ENCODE measurements at regions not wholly inside any gene's neighbourhood (a gene's known extent, or its start where the extent isn't known, plus 50 kb on each side); places are given as distances from the start of the nearest gene placed in this dataset.

- DNase-seq (ENCODE audit: low read depth in 1 of 2, low spot score in 1 of 2) = no peak
Observed at GRCh38 chr1:55483523-55483922, 268.4 kb upstream of the USP24 start.

- DNase-seq (ENCODE audit: low read depth in 1 of 2, low spot score in 1 of 2) = no peak
Observed at GRCh38 chr1:55481634-55482033, 266.5 kb upstream of the USP24 start.

- no peak for DNase-seq (ENCODE audit: low read depth in 1 of 2, low spot score in 1 of 2)
Observed at GRCh38 chr1:55480029-55480795, 265.0 kb upstream of the USP24 start.

DNA sequence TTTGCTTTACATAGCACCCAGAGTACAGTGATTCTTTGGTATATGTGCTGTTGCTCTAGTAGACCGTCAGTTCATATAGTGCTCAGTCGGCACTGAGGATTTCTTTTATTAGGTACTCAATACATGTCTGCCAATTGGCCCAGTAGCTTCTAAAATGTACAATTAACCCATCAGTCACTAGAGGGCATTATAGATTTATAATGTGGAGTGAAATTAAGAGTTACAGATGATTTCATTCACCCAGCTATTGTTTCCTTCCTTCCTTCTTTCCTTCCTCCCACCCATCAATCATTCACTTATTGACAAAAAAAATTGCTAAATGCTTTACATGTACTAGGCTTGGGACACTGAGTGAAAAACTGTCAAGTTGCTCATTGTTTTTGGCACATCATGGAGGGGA lies 263.6 kb upstream of the USP24 start:
- no peak for DNase-seq (ENCODE audit: low read depth in 1 of 2, low spot score in 1 of 2)

DNA sequence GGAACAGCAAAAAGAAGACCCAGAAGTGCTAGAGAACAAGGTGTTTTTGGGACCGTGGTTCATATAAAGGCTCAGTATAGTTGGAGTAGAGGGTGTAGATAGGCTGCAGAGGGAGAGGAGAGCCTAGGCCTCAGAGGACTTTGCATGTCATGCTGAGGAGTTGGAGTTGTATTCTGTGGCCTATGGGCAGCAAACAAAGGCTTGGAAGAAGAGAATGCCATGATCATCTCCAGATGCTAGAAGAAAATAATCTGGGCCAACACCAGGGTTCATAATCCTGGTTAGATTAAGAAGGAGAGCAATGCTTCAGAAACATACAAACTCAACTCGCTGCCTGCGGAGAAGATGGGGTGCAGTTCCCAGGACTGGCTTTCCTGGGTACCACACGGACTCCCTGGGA lies 262.8 kb upstream of the USP24 start:
- DNase-seq (ENCODE audit: low read depth in 1 of 2, low spot score in 1 of 2) = no peak

DNA sequence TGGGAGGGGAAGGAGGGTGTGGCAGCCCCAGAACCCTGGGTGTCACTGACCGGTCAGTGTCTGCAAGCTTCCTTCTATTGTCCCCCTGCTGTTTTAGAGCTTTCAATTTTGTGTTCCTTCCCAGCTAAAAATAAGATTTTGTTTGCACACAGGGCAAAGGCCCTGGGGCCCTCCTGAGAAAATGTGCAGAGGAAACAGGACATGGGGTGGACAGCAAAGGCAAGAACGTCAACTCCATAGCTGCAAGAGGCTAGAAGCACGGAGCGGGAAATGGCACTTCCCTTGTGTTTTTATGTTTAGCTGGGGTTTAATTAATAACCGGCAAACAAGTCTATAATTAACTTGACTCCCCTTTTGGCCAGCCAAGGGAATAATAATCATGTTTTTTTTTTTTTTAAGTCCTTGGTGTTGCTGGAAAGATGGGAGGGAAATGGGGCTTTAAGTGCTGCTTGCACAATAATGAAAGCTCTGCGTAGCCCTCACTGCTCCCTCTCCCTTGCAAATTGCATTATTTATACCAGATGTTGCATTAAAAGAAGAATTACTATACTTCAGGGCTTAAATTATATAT lies 261.4 kb upstream of the USP24 start:
- no peak for DNase-seq (ENCODE audit: low read depth in 1 of 2, low spot score in 1 of 2)

GRCh38 chr1:55474168-55474786 lies 259.1 kb upstream of the USP24 start:
- no peak for DNase-seq (ENCODE audit: low read depth in 1 of 2, low spot score in 1 of 2)

DNA sequence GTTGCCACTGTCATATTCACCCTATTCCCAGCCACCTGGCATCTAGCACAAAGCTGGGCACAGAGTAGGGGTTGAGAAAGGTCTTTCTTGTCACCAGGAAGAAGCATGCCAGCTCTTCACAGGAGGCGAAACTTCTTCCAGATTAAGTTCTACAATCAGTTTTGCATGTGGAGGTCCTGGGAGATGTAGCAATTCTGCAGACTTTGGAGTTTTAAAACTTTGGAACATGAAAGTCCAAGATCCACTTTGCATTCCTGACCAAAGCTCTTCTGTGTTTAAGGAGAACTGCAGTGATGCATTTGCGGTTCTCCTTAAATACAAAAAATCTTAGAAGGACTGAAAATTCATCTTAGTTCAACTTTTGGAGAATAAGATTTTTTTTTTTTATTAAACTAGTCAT lies 258.5 kb upstream of the USP24 start:
- DNase-seq (ENCODE audit: low read depth in 1 of 2, low spot score in 1 of 2) = no peak

GRCh38 chr1:55472784-55473183 lies 257.6 kb upstream of the USP24 start:
- DNase-seq (ENCODE audit: low read depth in 1 of 2, low spot score in 1 of 2) = no peak

- DNase-seq (ENCODE audit: low read depth in 1 of 2, low spot score in 1 of 2) = no peak
Observed at GRCh38 chr1:55472115-55472514, 257.0 kb upstream of the USP24 start.

GRCh38 chr1:55468142-55468795 lies 253.1 kb upstream of the USP24 start:
- no peak for DNase-seq (ENCODE audit: low read depth in 1 of 2, low spot score in 1 of 2)

DNA sequence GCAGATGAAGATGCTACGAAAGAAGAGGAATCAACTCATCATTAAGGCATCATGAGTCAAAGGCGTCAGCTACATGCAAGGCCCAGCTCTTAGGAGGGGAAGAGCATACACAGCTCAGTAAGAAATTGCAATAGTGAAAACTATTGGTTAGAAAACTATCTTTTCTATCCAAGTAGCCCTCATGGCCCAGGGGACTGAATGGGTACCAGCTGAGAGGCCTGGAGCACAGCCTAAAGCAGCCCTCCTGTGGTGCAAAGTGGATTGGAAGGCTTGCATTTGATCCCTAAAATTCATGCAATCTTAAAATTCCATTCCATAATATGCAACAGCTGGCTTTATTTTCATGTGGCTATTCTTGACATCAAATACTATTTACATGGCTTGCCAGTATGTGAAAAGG lies 251.8 kb upstream of the USP24 start:
- DNase-seq (ENCODE audit: low read depth in 1 of 2, low spot score in 1 of 2) = no peak

- DNase-seq (ENCODE audit: low read depth in 1 of 2, low spot score in 1 of 2) = no peak
Observed at GRCh38 chr1:55466373-55466772, 251.2 kb upstream of the USP24 start.

GRCh38 chr1:55464550-55464949 lies 249.4 kb upstream of the USP24 start:
- DNase-seq (ENCODE audit: low read depth in 1 of 2, low spot score in 1 of 2) = no peak

GRCh38 chr1:55463814-55464475 lies 248.8 kb upstream of the USP24 start:
- DNase-seq (ENCODE audit: low read depth in 1 of 2, low spot score in 1 of 2) = no peak

DNA sequence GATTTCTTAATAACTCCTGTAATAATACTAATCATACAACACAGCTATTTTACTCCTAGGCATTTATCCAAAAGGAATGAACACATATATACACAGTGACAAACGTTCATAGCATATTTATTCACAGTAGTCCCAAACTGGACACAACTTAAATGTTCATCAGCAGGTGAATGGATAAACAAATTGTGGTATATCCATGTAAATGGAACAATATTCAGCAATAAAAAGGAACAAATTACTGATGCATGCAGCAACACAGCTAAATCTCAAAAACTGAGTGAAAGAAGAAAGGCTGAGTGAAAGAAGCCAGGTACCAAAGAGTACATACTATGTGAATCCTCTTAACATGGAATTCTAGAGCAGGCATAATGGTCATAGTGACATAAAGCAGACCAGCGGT lies 242.7 kb upstream of the USP24 start:
- DNase-seq (ENCODE audit: low read depth in 1 of 2, low spot score in 1 of 2) = no peak

DNA sequence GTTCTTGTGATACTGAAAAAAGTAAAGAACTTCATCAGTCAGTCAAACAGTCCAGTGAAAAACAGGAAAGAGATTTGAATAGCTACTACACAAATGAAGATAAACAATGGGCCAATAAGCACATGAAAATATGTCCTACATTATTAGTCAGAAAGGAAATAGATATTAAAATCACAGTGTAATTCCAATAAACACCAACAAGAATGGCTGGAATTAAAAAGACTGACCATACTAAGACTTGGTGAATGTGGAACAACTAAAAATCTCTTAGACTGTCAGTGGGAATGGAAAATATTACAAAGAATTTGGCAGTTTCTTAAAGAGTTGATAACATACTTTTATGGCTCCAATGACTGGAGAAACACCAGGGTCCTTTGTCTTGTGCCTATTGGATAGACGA lies 241.8 kb upstream of the USP24 start:
- no peak for DNase-seq (ENCODE audit: low read depth in 1 of 2, low spot score in 1 of 2)

DNA sequence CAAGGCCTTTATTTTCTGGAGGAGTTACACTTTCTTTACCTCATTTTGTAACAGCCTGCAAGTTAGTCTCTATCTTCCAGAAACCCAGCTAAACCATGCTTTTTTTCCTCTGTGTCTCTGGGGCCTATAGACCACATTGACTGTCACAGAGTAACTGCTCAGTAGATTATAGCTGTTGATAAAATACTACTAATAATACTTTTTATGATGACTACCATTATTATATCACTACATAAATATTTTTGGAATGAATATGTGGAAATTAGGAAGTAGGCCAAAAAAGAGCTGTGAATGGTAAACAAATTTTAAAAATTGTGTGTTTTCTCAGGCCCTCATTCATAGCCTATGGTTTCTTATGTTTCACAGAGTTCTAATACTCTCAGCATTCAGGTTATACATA lies 233.1 kb upstream of the USP24 start:
- no peak for DNase-seq (ENCODE audit: low read depth in 1 of 2, low spot score in 1 of 2)

DNA sequence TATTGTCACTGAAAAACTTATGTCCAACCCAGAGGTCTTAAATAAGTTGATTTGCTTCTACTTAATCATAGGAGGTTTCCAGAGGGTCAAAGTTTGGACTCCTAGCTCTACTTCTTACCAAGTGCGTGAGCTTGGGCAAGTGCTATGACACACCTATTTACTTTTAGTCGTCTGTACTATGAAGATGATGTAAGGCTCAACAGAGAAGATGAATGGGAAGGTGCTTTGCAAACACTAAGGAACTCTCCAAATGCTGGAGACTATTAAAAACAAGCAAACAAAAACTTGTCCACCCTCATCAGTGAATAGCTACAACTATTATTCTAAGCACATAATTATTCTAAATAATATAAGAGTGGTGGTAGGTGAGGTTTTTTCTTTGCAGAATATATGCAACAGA lies 232.3 kb upstream of the USP24 start:
- DNase-seq (ENCODE audit: low read depth in 1 of 2, low spot score in 1 of 2) = no peak

DNA sequence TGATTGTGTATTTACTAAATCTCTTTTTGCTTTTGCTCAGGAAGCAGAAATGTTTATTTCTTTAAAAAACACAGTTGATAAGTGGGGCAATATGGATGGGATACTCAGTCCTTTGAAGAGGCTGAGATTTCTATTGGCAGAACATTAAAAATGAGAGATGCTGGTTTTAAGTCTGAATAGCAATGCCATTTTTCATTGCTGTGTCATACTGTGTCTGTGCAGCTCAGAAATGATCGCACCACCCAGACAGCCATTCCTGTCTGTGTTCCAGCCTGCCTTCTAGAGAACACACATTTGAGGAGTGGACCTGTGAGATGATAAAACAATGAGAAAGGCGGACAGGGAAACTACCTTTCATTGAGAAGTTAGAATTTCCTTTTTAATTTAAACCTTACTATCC lies 231.2 kb upstream of the USP24 start:
- no peak for DNase-seq (ENCODE audit: low read depth in 1 of 2, low spot score in 1 of 2)

DNA sequence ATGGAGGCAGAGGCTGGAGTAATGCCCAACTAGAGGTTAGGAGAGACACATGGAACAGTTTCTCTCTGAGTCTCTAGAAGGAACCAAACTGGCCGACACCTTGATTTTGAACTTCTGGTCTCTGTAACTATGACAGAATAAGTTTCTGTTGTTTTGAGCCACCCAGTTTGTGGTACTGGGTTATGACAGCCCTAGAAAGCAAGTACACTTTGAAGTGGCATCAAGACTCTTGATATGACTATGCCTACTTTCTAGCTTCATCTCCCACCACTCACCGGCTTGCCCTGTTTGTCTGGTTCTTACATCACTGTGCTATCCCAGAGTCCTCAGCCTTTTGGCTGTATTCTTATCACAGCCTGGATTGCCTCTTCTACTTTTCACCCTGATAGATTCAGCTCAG lies 230.3 kb upstream of the USP24 start:
- DNase-seq (ENCODE audit: low read depth in 1 of 2, low spot score in 1 of 2) = no peak

DNA sequence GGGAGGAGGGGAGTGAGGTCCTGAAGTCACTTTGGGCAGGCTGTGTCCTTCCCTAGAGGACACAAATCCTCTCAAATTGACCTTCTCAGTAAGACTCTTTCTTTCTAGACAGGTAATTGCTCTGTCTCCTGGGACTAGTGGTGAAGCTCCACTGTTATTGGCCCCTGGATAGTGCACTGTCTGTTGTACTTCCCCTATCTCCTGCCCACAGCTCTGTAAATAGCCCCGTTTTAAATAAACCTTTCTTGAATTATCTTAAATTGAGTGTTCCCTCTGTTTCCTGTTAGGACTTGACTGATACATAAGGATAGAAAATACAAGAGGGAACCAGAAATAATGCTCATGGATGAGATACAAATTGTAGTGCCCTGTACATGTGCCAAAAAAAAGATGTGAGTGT lies 229.5 kb upstream of the USP24 start:
- no peak for DNase-seq (ENCODE audit: low read depth in 1 of 2, low spot score in 1 of 2)

Data from stimulated activated CD4-positive, alpha-beta T cell treated with anti-CD3 and anti-CD28 coated beads, Interleukin-15, amount 100 ng/mL, for 1 hour (primary cell).